ENCODE measurements at regions not wholly inside any gene's neighbourhood (a gene's known extent, or its start where the extent isn't known, plus 50 kb on each side); places are given as distances from the start of the nearest gene placed in this dataset.
"Not testable (repeated sequence)": the region's sequence is repeated elsewhere in the genome, so short reads cannot be mapped to it uniquely, and the experiment has no call there.

DNA sequence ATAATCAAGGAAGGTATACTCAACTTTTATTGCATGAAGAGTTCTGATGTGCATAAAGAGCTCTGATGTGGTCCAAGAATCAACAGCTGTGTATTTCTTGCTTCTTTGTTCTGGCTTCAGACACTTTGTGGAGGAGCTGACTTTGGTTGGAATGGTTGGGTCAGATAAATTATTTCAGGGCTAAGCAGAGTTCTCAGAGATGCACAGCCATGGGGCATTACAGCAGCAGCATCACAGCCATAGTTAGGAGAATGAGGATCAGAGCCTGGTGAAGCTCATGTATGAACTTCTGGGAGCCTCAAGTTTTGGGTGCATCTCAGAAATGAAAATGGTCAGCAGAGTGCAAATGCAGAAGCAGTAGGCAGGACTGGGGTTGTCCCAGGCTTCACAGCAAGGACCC lies 267.4 kb upstream of the RUNX1 start:
- DNase-seq (ENCODE audit: low spot score): no peak

DNA sequence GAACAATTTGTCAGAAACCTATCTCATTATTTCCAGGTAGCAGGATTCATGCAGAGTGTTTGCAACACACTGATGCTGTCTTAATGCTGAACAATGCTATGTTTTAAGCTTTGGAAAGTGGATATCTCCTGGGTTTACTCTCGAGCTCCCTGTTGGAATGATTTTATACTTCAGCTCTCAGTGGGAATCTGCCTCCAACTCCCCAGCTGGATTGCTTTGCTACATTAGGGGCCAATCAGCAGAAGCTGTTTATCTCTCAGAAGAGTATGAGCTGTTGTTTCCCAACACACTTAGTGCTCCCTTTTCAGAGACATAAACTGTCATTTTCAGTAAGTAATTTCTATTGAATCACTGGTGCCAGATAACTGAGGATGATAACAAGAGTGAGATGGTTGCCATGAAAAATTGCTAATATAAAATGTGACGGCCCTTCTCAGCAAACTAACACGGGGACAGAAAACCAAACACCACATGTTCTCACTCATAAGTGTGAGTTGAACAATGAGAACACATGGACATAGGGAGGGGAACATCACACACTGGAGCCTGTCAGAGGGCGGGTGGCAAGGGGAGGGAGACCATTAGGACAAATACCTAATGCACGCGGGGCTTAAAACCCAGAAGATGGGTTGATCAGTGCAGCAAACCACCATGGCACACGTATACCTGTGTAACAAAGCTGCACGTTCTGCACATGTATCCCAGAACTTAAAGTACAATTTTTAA lies 265.9 kb upstream of the RUNX1 start:
- DNase-seq (ENCODE audit: low spot score): no peak

DNA sequence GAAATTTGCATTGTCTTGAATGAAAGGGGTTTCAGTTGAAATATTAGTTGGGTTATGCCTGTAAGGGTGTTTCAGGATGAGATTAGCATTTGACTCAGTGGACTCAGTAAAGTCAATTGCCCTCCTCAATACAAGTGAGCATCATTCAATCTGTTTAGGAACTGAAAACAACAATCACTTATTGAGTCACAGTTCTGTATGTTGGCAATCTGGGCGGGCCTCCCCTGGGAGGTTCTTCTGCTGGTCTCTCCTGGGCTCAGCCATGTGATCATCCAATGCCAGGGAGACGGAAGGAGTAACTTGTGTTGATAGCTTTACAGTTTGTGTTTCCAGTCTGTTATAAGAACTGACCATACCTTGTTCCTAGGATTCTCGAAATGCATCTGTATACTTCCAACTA lies 262.9 kb upstream of the RUNX1 start:
- no peak for DNase-seq (ENCODE audit: low spot score)

DNA sequence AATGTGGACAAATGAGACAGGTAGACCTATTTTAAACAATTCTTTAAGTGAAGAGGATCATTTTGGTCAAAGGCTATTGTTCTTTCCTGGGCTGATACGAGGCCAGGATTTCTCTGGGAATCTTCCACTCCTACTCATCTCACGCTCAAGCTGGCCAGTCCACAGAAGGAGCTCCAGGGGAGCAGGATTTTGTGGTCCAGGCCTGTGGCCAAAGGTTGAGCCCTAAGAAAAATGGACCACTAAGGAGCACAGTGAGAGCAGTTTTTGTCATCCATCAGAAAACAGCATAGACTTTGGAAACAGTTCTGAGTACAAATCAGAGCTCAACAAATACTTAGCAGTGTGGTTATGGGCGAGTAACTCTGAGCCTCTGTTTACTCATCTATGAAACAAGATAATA lies 260.2 kb upstream of the RUNX1 start:
- DNase-seq (ENCODE audit: low spot score): no peak

DNA sequence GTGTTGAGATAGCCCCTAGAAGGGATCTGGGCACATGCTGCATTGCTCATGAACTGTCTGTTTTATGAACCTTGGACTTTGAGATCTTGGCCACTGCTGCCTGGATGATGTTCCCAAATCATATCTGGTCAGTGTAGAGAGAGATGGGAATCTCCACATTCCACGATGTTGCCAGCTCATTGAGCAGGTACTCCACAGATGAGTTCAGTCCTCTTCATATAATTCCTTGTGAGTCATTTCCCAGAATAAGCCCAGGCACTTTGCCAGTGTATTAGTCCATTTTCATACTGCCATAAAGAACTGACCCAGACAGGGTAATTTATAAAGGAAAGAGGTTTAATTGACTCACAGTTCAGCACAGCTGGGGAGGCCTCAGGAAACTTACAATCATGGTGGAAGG lies 254.0 kb upstream of the RUNX1 start:
- no peak for DNase-seq (ENCODE audit: low spot score)

DNA sequence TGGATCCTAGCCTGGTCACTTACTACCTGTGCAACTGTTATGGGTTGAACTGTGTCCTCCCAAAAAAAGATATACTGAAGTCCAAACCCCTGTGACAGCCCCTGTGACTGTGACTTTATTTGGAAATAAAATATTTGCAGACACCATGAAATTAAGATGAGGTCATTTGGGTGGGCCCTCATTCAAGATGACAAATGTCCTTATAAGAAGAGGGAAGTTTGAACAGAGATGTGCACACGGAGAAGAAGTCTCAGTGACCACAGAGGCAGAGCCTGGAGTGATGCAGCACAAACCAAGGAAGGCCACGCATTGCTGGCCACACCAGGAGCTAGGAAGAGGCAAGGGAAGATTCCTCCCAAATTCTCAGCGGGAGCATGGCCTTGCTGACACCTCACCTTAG lies 249.7 kb upstream of the RUNX1 start:
- DNase-seq (ENCODE audit: low spot score): no peak

DNA sequence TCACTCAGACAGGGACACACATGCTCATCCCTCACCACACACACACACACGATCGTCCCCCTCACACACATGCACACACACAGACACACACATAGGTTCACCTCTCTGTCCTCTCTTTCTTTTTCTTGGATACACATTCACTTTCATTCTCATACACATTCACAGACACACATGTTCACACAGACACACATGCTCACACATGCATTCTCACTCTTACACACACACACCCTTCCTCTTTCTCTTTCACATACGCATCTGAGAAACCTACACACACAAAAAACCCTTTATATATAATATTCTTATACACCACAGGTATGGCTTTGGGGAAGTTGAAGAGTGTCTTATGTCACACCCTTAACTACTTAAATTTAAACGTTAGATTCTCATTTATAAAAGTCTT lies 248.6 kb upstream of the RUNX1 start:
- no peak for DNase-seq (ENCODE audit: low spot score)

DNA sequence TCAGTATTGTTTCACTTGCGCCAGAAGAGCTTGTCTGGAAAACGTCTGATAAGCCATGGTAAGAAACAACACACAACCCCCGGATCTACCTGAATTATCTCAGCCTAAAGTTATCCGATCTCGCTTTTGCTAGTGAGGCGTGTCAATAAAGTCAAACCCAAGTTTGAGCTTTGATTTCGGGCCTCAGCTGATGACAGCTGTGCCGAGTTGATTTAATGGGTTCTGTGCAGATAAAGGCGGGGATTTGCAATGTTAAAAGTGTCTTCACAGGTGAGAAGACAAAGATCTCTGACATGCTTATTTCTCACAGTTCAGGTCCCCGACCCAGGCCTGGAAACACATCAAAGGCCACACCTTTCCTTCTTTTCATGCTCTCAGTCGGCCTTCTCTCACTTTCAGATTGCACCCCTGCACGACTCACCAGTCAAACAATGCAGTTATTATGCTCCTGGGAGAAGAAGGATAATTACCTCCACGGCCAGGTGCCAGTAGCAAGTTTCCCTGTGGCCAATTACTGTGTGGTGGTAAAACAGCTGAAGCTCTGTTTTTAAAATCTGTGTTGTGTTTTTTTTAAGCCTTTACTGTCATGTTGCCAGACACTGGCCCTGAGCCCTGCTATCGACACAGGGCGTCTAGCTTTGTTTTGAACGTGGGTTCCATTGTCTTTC lies 245.3 kb upstream of the RUNX1 start:
- DNase-seq (ENCODE audit: low spot score): no peak

DNA sequence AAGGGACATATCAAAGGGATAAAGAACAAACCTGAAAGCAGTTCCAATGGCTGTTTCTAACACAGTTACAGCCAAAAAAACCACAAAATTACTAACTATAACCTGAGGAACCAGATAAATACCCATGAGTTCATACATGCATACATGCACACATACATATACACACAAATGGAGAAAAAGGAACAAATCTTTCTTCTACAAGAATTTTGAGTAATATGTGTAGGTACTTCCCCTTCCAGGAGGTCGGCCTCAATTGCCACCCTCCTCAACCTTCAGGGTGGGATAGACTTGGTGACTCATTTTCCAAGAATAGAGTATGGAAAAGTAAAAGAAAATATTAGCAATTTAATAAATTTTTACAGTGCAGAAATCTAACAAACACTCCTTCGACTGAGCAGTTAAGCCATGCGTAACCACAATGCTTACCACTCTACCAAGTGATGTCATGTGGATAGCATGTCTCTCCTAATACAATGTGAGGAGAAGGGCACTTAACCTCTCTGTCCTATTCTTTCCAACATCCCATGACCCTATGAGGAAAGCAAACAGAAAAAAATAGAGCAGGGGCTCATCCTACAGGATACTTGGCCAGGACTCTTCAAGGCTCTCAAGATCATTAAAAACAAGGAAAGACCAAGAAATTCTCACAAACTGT lies 243.0 kb upstream of the RUNX1 start:
- no peak for DNase-seq (ENCODE audit: low spot score)

DNA sequence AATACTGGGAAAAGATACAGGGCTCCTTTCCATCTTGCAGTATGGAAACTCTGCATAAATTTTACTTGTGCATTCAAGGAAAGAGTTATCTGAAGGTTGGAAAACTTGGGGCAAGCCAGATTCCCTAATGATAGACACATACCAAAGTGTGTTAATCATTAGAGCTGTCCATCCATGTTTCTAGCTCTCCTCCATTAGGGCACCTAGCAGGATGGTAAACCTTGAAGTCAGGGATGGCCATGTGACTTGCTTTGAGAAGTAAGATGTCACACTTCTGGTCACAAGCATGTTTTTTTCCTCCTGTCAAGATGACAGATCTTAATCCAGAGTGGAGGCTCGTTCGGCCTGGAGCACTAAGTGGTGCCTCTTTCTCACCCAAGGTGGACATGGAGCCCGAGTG lies 241.9 kb upstream of the RUNX1 start:
- no peak for DNase-seq (ENCODE audit: low spot score)

DNA sequence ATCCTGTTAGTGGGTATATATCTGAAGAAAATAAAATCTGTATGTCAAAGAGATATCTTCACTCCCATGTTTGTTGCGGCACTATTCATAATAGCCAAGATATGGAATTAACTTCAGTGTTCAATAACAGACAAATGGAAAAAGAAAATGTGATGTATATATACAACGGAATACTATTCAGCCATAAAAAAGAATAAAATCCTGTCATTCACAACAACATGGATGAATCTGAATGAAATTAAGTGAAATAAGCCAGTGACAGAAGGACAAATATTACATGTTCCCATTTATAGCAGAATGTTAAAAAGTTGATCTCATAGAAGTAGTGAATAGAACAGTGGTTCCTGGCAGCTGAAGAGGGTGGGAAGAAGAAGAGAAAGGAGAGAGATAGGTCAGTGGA lies 239.1 kb upstream of the RUNX1 start:
- DNase-seq (ENCODE audit: low spot score): no peak

DNA sequence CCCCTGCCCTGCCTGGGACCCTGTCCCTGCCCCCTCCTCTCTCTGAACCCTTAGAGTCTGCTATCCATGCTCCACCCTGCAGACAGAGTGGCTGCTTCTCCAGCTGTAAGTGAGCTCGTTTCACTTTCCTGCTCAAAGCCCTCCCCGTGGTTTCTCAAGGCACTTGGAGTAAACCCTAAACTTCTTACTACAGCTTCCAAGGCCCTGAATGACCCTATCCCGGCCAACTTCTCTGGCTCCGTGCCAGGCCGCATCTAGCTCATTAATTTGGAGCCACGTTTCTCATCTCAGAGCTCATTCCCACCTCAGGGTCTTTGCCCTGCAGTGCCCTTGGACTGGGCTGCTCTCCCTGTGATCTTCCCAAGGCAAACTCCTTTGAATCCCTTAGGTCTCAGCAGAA lies 235.1 kb upstream of the RUNX1 start:
- DNase-seq (ENCODE audit: low spot score): no peak

DNA sequence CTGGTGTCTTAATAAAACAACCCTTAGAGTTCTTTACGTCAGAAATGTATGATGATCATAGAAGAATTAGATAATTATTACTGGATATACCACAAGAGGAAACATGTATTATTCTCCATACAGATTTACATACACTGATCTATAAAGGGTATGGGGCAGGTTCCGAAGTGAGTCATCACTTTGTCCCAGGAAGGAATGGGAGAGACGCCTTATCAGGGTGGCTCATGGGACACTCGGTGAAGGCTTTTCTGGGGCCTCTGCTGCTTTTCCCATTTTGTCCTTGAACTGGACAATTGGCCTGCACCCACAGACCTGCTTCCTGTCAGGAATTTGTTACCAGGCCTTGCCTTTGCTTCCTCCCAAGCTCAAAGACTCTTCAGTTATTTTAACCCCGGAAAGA lies 233.8 kb upstream of the RUNX1 start:
- no peak for DNase-seq (ENCODE audit: low spot score)

DNA sequence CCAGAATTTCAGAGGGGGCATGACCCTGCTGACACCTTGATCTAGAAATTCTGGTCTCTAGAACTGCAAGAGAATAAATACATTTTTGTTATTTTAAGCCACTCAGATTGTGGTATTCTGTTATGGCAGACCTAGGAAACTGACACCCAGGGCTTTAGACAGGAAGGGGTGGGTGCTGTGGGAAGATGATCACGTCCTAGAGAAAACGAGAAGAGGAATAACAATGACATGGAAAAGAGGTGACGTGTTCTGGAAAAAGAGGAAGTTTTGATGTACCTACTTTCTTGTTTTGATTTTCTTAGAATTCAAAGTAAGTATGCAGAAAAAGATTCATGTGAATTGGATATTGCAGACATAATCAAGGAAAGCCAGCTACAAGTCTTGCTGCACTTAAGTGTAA lies 232.9 kb upstream of the RUNX1 start:
- no peak for DNase-seq (ENCODE audit: low spot score)

DNA sequence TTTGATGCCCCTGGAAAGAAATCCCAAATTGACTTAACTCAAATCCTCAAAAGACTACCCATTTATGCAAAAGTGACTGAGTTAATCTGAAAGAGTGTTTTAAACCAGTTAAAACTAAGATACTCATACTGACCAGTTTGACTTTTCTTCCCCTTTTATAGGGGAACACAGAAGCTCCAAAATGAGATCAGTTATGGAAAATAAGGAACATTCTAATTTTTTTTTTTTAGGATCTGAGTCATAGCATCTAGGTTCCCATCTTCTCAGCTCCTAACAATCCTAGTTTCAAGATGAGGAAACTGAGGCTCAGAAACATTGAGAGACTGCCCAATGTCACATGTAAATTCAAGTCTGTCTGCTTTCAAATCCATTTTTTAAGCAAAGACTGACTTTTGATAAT lies 231.1 kb upstream of the RUNX1 start:
- DNase-seq (ENCODE audit: low spot score): no peak

DNA sequence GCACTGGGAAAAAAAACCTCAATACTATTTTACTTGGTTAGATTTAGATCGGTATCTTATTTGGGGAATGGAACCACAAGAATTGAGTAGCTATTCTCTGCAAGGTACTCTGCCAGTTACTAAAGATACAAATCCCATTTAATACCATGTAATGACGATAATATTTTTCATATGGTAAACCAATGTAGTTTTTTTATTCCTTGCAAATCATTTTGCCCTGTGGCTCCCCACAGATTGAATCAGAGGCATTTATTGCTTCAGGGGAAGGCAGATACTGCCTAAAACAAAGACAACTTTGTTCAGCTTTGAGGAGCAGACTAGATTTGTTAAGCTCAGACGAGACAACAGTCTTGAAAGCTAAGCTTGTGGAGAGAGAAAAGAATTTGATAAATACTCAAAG lies 226.7 kb upstream of the RUNX1 start:
- no peak for DNase-seq (ENCODE audit: low spot score)

DNA sequence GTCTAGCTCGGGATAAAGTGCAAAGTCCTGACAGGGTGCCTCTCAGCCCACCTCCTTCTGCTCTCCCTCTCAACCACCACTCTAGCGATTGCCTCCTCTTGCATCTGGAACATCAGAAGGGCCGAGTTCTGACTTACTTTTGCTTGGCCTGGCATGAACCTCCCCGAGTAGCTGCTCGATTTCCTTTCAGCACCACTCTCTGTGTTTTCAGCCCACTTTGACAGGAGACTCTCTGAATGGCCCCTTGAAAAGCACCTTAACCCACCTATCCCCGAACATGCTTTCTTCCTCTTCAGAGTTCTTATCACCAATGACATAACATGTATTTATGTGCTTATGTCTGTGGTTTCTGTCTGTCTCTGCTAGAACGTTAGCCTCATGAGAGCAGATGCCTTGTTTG lies 225.8 kb upstream of the RUNX1 start:
- no peak for DNase-seq (ENCODE audit: low spot score)

DNA sequence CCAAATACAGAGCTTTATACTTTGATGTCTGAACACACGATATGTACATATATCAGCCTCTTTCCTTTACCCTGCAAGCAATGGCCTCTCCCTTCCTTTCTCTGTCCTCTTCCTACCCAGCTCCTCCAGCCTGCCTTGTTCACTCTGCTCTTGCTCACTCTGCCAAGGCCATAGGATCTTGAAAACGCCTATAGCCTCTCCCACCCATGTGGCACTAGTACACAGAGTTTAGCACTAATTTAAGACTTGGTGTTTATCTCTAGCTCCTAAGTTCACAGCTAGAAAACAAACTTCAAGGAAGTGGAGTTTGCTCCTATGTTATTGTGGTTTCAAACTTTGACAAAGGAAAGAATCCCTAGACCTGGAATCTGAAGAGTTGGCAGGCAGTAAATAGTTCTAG lies 225.0 kb upstream of the RUNX1 start:
- no peak for DNase-seq (ENCODE audit: low spot score)

DNA sequence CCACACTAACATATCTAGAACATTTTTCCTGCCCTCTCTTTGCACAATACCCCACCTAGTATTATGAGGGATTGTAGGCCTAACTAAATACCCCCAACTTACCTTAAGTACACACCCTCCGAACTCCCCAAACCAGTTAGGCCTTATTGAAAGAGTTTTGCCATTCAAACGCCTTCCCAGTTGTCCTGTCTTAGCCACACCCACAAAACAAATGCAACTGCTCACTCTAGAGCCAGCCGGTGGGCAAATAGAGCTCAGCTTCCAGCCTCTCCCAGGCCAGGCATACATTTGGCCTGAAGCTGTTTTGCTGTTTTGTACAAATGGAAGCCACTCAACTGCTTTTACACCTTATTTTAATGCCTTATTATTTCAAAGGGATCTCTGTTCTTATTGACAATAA lies 224.2 kb upstream of the RUNX1 start:
- no peak for DNase-seq (ENCODE audit: low spot score)

DNA sequence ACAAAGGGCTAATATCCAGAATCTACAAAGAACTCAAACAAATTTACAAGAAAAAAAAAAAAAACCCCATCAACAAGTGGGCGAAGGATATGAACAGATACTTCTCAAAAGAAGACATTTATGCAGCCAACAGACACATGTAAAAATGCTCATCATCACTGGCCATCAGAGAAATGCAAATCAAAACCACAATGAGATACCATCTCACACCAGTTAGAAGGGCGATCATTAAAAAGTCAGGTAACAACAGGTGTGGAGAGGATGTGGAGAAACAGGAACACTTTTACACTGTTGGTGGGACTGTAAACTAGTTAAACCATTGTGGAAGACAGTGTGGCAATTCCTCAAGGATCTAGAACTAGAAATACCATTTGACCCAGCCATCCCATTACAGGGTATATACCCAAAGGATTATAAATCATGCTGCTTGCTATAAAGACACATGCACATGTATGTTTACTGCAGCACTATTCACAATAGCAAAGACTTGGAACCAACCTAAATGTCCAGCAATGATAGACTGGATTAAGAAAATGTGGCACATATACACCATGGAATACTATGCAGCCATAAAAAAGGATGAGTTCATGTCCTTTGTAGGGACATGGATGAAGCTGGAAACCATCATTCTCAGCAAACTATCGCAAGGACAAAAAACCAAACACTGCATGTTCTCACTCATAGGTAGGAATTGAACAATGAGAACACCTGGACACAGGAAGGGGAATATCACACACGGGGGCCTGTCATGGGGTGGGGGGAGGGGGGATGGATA lies 222.4 kb upstream of the RUNX1 start:
- not testable (repeated sequence) for DNase-seq (ENCODE audit: low spot score)

DNA sequence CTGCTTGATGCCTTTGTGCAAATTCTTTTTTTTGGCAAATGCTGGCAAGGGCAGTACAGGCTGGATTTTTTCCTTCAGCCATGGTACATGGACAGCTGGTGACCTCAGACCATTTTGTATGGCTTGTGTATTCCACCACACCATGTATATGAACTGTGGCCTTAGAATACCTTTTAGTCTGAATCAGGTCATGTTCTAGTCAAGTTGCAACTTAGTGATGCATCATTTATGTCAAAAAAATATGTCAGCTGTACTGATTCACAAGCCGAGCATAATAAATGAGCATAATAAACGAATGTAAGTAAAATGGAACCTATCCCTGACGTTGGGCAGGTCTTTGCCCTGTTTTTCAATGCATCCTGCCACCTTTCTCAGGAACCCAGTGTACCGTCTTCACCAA lies 219.7 kb upstream of the RUNX1 start:
- no peak for DNase-seq (ENCODE audit: low spot score)

DNA sequence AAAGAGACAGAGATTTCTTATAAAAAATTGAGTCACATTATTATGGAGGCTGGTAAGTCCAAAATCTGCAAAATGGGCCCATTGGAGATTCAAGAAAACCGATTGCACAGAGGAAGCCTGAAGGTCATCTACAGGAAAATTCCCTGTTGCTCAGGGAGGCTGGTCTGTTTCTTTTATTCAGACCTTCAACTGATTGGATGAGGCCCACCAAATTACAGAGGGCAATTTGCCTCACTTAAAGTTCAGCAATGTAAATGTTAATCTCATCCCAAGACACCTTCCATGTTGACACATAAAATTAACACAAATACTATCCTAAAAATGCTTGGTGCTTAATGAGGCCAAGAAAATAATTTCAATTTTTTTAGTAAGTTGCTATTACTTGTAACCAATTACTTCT lies 219.2 kb upstream of the RUNX1 start:
- DNase-seq (ENCODE audit: low spot score): no peak

DNA sequence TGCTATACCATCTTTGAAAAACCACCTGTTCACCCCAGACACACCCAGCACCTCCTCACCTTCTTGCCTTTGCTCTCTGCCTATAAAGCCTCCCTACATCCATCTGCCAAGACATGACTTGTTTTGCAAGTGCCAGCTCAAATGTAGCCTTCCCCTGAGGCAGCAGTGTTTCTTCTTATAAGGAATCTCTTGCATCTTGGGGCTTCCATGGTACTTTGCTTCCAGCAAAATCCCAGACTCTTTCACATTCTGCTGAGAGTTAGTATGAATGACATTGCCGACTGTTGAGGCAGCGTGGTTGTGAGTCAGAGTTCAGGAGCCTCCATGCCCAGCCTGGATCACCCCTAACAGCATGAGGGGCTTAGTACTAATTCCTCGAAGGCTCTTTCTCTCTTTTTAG lies 217.4 kb upstream of the RUNX1 start:
- no peak for DNase-seq (ENCODE audit: low spot score)
